ENCODE measurements at regions not wholly inside any gene's neighbourhood (a gene's known extent, or its start where the extent isn't known, plus 50 kb on each side); places are given as distances from the start of the nearest gene placed in this dataset.
A peak's percentile ranks its signal among the peaks of the same experiment; 100 is the strongest.

DNA sequence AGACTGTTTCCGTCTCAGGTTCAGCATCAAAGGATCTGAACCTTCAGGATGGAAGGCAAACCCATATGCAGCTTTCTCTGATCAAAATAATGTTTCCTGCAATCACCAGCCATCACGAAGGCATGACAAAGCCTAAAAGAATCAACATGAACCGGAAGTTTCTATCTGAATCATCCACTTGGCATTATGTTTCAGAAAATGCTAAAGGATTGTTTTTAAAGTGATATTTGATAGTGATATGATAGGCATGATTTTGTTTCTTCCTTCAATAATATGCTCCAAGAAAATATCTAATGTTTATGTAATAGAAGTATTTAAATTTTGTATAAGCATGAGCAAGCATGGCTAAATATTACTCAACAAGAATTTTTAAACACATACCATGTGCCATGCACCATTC is 219.6 kb downstream of the PLK2 start:
- H3K27ac ChIP-seq: no peak overlapping the region
- H3K9me3 ChIP-seq: no peaks in the 10 kb centered on the region
- ATAC-seq (no peak), DNase-seq (no peak)
- no peaks in the 10 kb centered on the region for H3K27me3 ChIP-seq (ENCODE audit: low read depth)
- peaks cover 12% of the 10 kb centered on the region for H3K4me1 ChIP-seq
- H3K36me3 ChIP-seq: no peaks in the 10 kb centered on the region
- no peak overlapping the region for H3K4me3 ChIP-seq
- intact Hi-C loops (cut with DNase I): no loop called here
- TF ChIP-seq, protein P1, sequence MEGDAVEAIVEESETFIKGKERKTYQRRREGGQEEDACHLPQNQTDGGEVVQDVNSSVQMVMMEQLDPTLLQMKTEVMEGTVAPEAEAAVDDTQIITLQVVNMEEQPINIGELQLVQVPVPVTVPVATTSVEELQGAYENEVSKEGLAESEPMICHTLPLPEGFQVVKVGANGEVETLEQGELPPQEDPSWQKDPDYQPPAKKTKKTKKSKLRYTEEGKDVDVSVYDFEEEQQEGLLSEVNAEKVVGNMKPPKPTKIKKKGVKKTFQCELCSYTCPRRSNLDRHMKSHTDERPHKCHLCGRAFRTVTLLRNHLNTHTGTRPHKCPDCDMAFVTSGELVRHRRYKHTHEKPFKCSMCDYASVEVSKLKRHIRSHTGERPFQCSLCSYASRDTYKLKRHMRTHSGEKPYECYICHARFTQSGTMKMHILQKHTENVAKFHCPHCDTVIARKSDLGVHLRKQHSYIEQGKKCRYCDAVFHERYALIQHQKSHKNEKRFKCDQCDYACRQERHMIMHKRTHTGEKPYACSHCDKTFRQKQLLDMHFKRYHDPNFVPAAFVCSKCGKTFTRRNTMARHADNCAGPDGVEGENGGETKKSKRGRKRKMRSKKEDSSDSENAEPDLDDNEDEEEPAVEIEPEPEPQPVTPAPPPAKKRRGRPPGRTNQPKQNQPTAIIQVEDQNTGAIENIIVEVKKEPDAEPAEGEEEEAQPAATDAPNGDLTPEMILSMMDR (IDR thresholded peaks at IDR 0.05): no peak

GRCh38 chr5:58239731-58240130 is 220.2 kb downstream of the PLK2 start:
- DNase-seq: no peak
- H3K4me3 ChIP-seq: no peak overlapping the region
- TF ChIP-seq, protein P1 (IDR thresholded peaks at IDR 0.05): no peak
- no peak for ATAC-seq
- no peaks in the 10 kb centered on the region for H3K9me3 ChIP-seq
- no peak overlapping the region for H3K27ac ChIP-seq
- peaks cover 17% of the 10 kb centered on the region for H3K4me1 ChIP-seq
- no peaks in the 10 kb centered on the region for H3K27me3 ChIP-seq (ENCODE audit: low read depth)
- intact Hi-C loops (cut with DNase I): no loop called here
- no peaks in the 10 kb centered on the region for H3K36me3 ChIP-seq

GRCh38 chr5:58239045-58239444 is 220.8 kb downstream of the PLK2 start:
- Histone ChIP-seq H3K4me1 (peaks cover 17% of the 10 kb centered on the region), H3K9me3 (no peaks in the 10 kb centered on the region), H3K36me3 (no peaks in the 10 kb centered on the region), H3K27ac (no peak overlapping the region), H3K4me3 (no peak overlapping the region), H3K27me3 (ENCODE audit: low read depth) (no peaks in the 10 kb centered on the region)
- ATAC-seq: no peak
- TF ChIP-seq, protein P1 (IDR thresholded peaks at IDR 0.05): no peak
- intact Hi-C loops (cut with DNase I): no loop called here
- no peak for DNase-seq

DNA sequence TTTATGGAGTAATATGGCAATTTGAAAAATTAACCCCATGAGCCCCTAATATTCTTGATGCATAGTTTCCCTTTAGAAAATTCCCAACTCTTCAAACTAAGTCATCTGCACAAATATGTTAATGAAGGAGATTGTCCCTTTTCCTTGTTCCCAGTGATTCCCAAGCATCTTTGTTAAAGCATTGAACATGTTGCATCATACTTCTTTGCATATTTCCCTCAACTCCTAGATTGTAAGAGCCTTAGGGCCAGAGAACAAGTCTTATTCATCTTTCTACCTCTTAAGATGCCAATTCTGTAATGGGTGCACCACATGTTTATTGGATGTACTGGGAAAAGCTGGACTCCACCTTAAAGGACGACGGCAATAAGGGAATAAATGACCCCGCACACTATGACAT is 223.4 kb downstream of the PLK2 start:
- Histone ChIP-seq H3K36me3 (no peaks in the 10 kb centered on the region), H3K4me1 (peaks cover 17% of the 10 kb centered on the region), H3K9me3 (no peaks in the 10 kb centered on the region), H3K4me3 (no peak overlapping the region), H3K27ac (no peak overlapping the region), H3K27me3 (ENCODE audit: low read depth) (no peaks in the 10 kb centered on the region)
- intact Hi-C loops (cut with DNase I): no loop called here
- DNase-seq (no peak), ATAC-seq (no peak)
- TF ChIP-seq, protein P1 (IDR thresholded peaks at IDR 0.05): no peak

- TF ChIP-seq, protein P1 (IDR thresholded peaks at IDR 0.05): no peak
- H3K4me3 ChIP-seq: no peak overlapping the region
- no peaks in the 10 kb centered on the region for H3K36me3 ChIP-seq
- intact Hi-C loops (cut with DNase I): no loop called here
- no peak overlapping the region for H3K27ac ChIP-seq
- no peak for DNase-seq
- no peaks in the 10 kb centered on the region for H3K27me3 ChIP-seq (ENCODE audit: low read depth)
- peaks cover 16% of the 10 kb centered on the region for H3K4me1 ChIP-seq
- H3K9me3 ChIP-seq: no peaks in the 10 kb centered on the region
- peak; percentile 85 to 88 for ATAC-seq
Measured at GRCh38 chr5:58235299-58235698, 224.6 kb downstream of the PLK2 start.

DNA sequence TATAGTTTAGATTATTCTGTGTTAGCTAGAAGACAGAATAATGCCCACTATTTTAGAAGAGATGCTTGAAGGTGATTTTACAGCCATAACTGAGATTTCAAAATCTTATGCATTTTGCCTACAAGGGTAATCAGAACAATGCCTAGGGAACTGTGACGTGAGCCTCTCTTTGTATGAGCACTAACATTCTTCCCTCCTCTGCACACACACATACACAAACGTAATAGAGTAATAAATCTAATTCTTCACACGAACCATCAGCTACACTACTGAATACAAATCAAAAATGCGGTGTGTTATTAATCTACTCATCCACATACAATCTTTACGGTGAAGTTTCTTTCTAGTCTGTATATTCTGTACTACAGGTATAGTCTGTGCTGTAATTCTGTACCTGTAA is 227.8 kb downstream of the PLK2 start:
- ATAC-seq (no peak), DNase-seq (no peak)
- Histone ChIP-seq H3K27me3 (ENCODE audit: low read depth) (no peaks in the 10 kb centered on the region), H3K27ac (no peak overlapping the region), H3K4me1 (peaks cover 10% of the 10 kb centered on the region), H3K36me3 (no peaks in the 10 kb centered on the region), H3K9me3 (no peaks in the 10 kb centered on the region), H3K4me3 (no peak overlapping the region)
- intact Hi-C loops (cut with DNase I): no loop called here
- TF ChIP-seq, protein P1 (IDR thresholded peaks at IDR 0.05): no peak

All from lower lobe of right lung (tissue), 2 donors.